ENCODE measurements at regions not wholly inside any gene's neighbourhood (a gene's known extent, or its start where the extent isn't known, plus 50 kb on each side); places are given as distances from the start of the nearest gene placed in this dataset.

GRCh38 chr4:164293203-164293602 lies 460.7 kb upstream of the SMIM31 start:
- TF ChIP-seq CTCF (IDR thresholded peaks at IDR 0.05; ENCODE audit: borderline replicate concordance, insufficient read depth, low read depth, low read length): no peak
- no peak overlapping the region for H3K4me3 ChIP-seq (ENCODE audit: low read depth, low read length)

- TF ChIP-seq CTCF (IDR thresholded peaks at IDR 0.05; ENCODE audit: borderline replicate concordance, insufficient read depth, low read depth, low read length): no peak
- no peak overlapping the region for H3K4me3 ChIP-seq (ENCODE audit: low read depth, low read length)
These were observed 460.2 kb upstream of the SMIM31 start for GRCh38 chr4:164293743-164294142.

- H3K4me3 ChIP-seq (ENCODE audit: low read depth, low read length): no peak overlapping the region
- no peak for TF ChIP-seq CTCF (IDR thresholded peaks at IDR 0.05; ENCODE audit: borderline replicate concordance, insufficient read depth, low read depth, low read length)
These were observed 452.5 kb upstream of the SMIM31 start for GRCh38 chr4:164301430-164301829.

GRCh38 chr4:164304101-164304639 lies 449.8 kb upstream of the SMIM31 start:
- TF ChIP-seq CTCF (IDR thresholded peaks at IDR 0.05; ENCODE audit: borderline replicate concordance, insufficient read depth, low read depth, low read length): no peak
- H3K4me3 ChIP-seq (ENCODE audit: low read depth, low read length): no peak overlapping the region

- no peak for TF ChIP-seq CTCF (IDR thresholded peaks at IDR 0.05; ENCODE audit: borderline replicate concordance, insufficient read depth, low read depth, low read length)
- no peak overlapping the region for H3K4me3 ChIP-seq (ENCODE audit: low read depth, low read length)
These were observed 449.1 kb upstream of the SMIM31 start for GRCh38 chr4:164304861-164305260.

GRCh38 chr4:164307262-164307661 lies 446.7 kb upstream of the SMIM31 start:
- no peak for TF ChIP-seq CTCF (IDR thresholded peaks at IDR 0.05; ENCODE audit: borderline replicate concordance, insufficient read depth, low read depth, low read length)
- H3K4me3 ChIP-seq (ENCODE audit: low read depth, low read length): no peak overlapping the region

- no peak for TF ChIP-seq CTCF (IDR thresholded peaks at IDR 0.05; ENCODE audit: borderline replicate concordance, insufficient read depth, low read depth, low read length)
- H3K4me3 ChIP-seq (ENCODE audit: low read depth, low read length): no peak overlapping the region
These were observed 441.3 kb upstream of the SMIM31 start for GRCh38 chr4:164312671-164313070.
